BJ (cell line): ENCODE measurements at regions not wholly inside any gene's neighbourhood (a gene's known extent, or its start where the extent isn't known, plus 50 kb on each side); places are given as distances from the start of the nearest gene placed in this dataset.
A peak's percentile ranks its signal among the peaks of the same experiment; 100 is the strongest.

Experiments
- CTCF ChIA-PET: fragments of 350-600 bp; formaldehyde crosslinking; extraction: SDS; loops from one replicate; lab custom pipeline; 2021; ENCODE audit warnings: antibody characterized with exemption, inconsistent platforms; lab: Yijun Ruan, JAX
- POLR2A ChIA-PET: fragments of 300-600 bp; sonication (Branson Sonifier 250); formaldehyde crosslinking; extraction: SDS; loops from one replicate; lab custom pipeline; 2021; ENCODE audit warnings: antibody characterized with exemption; lab: Charles Lee
- DNase-seq: peaks from one replicate; pipeline ENCODE4 v3.0.0-alpha.2; 2011; ENCODE audit warnings: low read depth
- H3K27me3 ChIP-seq: 2 replicates; pipeline ENCODE4 v1.6.0; 2011; ENCODE audit warnings: low read length; ENCODE audit not compliant: control insufficient read depth, insufficient read depth
- H3K36me3 ChIP-seq: 2 replicates; pipeline ENCODE4 v1.5.1; 2011; ENCODE audit warnings: low read length; ENCODE audit not compliant: control insufficient read depth, insufficient read depth
- H3K4me3 ChIP-seq: 2 replicates; pipeline ENCODE4 v1.5.1; 2011; ENCODE audit warnings: low read depth, mild to moderate bottlenecking, control low read depth, low read length
- TF ChIP-seq, protein P1 (sequence below): IDR thresholded peaks from 2 replicates; pipeline ENCODE4 v1.5.1; 2011; ENCODE audit warnings: low read depth, mild to moderate bottlenecking, control low read depth, inconsistent platforms, low read length, moderate library complexity; ENCODE audit not compliant: insufficient read depth

DNA sequence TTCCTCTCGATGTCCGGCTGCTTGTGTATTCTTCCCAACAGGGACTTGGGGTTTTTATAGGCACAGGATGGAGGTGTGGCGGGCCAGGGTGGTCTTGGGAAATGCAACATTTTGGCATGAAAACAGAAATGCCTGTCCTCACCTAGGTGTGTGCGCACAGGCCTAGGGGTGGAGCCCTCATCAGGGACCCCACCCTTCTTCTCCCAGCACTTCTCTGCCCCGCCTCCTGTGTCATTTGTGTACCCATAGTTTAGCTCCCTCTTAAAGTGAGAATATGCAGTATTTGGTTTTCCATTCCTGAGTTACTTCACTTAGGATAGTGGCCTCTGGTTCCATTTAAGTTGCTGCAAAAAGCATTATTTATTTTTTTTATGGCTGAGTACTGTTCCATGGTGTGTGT, 90.2 kb upstream of the ITGB1 start:
- ChIA-PET CTCF (interaction anchor here (1.0 to 2.3 kb wide), 2 partner anchors 19 to 20 kb away, joined by 3 to 7 read pairs; no protein-coding TSS in a partner anchor), POLR2A (no interaction called here)
- no peaks in the 10 kb centered on the region for H3K27me3 ChIP-seq
- no peak overlapping the region for H3K4me3 ChIP-seq
- no peak for DNase-seq
- TF ChIP-seq, protein P1, sequence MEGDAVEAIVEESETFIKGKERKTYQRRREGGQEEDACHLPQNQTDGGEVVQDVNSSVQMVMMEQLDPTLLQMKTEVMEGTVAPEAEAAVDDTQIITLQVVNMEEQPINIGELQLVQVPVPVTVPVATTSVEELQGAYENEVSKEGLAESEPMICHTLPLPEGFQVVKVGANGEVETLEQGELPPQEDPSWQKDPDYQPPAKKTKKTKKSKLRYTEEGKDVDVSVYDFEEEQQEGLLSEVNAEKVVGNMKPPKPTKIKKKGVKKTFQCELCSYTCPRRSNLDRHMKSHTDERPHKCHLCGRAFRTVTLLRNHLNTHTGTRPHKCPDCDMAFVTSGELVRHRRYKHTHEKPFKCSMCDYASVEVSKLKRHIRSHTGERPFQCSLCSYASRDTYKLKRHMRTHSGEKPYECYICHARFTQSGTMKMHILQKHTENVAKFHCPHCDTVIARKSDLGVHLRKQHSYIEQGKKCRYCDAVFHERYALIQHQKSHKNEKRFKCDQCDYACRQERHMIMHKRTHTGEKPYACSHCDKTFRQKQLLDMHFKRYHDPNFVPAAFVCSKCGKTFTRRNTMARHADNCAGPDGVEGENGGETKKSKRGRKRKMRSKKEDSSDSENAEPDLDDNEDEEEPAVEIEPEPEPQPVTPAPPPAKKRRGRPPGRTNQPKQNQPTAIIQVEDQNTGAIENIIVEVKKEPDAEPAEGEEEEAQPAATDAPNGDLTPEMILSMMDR: no peak
- H3K36me3 ChIP-seq: no peaks in the 10 kb centered on the region

DNA sequence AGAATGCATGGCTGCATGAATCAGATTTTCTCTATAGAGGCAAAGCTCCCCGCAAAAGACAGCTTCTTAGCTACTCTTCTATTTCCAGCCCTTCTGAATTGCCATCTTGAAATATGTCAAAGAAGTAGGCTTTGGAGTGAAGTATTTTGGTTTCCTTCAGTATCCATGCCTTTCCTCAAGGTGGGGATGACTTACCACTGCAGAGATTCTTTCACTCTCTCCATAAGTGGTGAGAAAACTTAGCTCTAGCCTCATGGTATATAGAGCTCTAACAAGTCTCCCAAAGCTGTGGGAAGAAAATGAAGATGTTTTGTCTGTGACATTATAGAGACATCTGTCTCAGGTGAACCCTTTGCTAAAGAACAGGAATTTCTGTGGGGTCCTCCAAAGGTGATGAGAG, 89.6 kb upstream of the ITGB1 start:
- ChIA-PET CTCF (interaction anchor here (0.7 to 2.3 kb wide), 3 partner anchors 19 to 70 kb away, joined by 3 to 7 read pairs (median 3); no protein-coding TSS in a partner anchor), POLR2A (no interaction called here)
- H3K4me3 ChIP-seq: no peak overlapping the region
- no peaks in the 10 kb centered on the region for H3K27me3 ChIP-seq
- DNase-seq: no peak
- H3K36me3 ChIP-seq: no peaks in the 10 kb centered on the region
- TF ChIP-seq, protein P1: peak; percentile 12; the same call in 1 of the 2 replicates

DNA sequence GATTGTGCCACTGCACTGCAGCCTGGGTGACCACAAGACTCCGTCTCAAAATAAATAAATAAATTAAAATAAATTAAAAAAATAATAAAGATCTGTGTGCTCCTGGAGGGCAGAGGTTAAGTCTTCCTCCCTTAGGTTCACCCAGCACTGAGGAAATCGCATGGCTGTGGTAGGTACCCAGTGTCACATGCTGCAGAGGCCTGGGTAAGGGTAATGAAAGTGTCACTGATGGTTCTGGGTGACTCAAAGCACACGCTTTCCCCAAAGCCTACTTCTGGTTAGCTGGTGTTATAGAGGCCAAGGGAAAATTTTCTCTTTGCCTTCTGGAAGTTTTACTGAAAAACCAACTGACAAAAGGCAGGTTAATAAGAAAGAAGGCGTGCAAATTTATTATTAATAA, 88.8 kb upstream of the ITGB1 start:
- no peaks in the 10 kb centered on the region for H3K27me3 ChIP-seq
- TF ChIP-seq, protein P1: no peak
- POLR2A ChIA-PET: no interaction called here
- H3K4me3 ChIP-seq: no peak overlapping the region
- no peak for DNase-seq
- CTCF ChIA-PET: interaction anchor here (2.3 kb wide), 1 partner anchor 21 kb away, joined by 7 read pairs; no protein-coding TSS in a partner anchor
- no peaks in the 10 kb centered on the region for H3K36me3 ChIP-seq

DNA sequence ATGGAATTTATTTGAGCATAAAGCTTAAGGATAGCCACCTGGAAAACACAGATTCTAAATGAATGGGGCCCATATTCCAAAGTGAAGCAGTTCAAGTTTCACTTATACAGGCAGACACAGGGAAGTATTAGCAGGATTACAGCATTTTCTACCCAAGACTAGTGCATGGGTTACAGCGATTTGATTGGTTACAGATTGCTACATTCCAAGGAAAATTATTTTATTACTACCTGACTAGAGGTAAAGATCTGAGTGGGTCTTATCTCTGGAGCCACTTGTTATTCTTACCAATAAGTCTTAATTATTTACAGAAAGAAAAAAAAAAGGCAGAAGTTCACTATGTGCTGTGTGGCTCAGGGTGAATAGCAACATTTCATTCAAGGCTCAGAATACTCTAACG, 87.4 kb upstream of the ITGB1 start:
- no peak for DNase-seq
- POLR2A ChIA-PET: no interaction called here
- Histone ChIP-seq H3K4me3 (no peak overlapping the region), H3K36me3 (no peaks in the 10 kb centered on the region), H3K27me3 (no peaks in the 10 kb centered on the region)
- CTCF ChIA-PET: interaction anchor here (1.1 to 1.3 kb wide), 2 partner anchors 37 to 71 kb away, joined by 3 read pairs; no protein-coding TSS in a partner anchor
- TF ChIP-seq, protein P1: no peak

DNA sequence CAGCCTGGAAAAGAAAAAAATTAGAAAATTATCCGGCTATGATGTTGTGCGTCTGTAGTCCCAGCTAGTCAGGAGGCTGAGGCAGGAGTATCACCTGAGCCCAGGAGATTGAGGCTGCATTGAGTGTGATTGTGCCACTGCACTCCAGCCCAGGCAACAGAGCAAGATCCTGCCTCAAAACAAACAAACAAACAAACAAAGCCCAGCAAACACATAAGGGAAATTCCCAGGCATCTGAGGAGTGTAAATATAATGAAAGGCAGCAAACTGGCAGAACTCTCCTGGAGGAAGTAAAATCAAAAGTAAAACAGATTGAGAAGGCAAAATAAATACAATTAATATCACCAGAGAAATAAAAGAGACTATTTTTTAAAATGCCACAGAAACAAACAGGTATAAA, 84.5 kb upstream of the ITGB1 start:
- H3K27me3 ChIP-seq: no peaks in the 10 kb centered on the region
- TF ChIP-seq, protein P1: no peak
- no peaks in the 10 kb centered on the region for H3K36me3 ChIP-seq
- CTCF ChIA-PET: no interaction called here
- DNase-seq: no peak
- no peak overlapping the region for H3K4me3 ChIP-seq
- POLR2A ChIA-PET: no interaction called here
